WTC11 (cell line): ENCODE measurements at regions not wholly inside any gene's neighbourhood (a gene's known extent, or its start where the extent isn't known, plus 50 kb on each side); places are given as distances from the start of the nearest gene placed in this dataset.

Source experiments
- ATAC-seq: fragments of 200-7000 bp; cut with Tn5 transposase; 2 replicates; pipeline ENCODE4 v1.10.0; 2021; ENCODE audit warnings: mild to moderate bottlenecking, moderate library complexity
- CTCF ChIA-PET: fragments of 300-600 bp; sonication (Branson Sonifier 250); formaldehyde crosslinking; loops from one replicate; lab custom pipeline; 2021; ENCODE audit warnings: antibody characterized with exemption; lab: Charles Lee
- POLR2A ChIA-PET: fragments of 350-600 bp; sonication (Branson Sonifier 250); formaldehyde crosslinking; loops from one replicate; lab custom pipeline; 2021; ENCODE audit warnings: antibody characterized with exemption; lab: Charles Lee
- DNase-seq: peaks from one replicate; pipeline ENCODE4 v3.0.0; 2021; ENCODE audit warnings: low spot score
- H3K27ac Mint-ChIP-seq: 2 replicates; pipeline ENCODE4 v1.8.0; 2021; ENCODE audit warnings: mixed read lengths
- H3K27me3 Mint-ChIP-seq: 2 replicates; pipeline ENCODE4 v1.8.0; 2021; ENCODE audit warnings: low read depth, mild to moderate bottlenecking, moderate library complexity, mixed read lengths
- H3K36me3 Mint-ChIP-seq: 2 replicates; pipeline ENCODE4 v1.8.0; 2021; ENCODE audit warnings: mixed read lengths
- H3K4me1 Mint-ChIP-seq: 2 replicates; pipeline ENCODE4 v1.8.0; 2022; ENCODE audit warnings: mixed read lengths
- H3K4me3 Mint-ChIP-seq: 2 replicates; pipeline ENCODE4 v1.8.0; 2021; ENCODE audit warnings: mild to moderate bottlenecking, moderate library complexity, mixed read lengths
- H3K9me3 Mint-ChIP-seq: 2 replicates; pipeline ENCODE4 v1.8.0; 2021; ENCODE audit warnings: mixed read lengths
- ETV6 ChIP-seq: sonication (generic); formaldehyde crosslinking; IDR thresholded peaks from 2 replicates; pipeline ENCODE4 v1.8.1; 2022; ENCODE audit warnings: mild to moderate bottlenecking, missing genetic modification reagents
- GABPB1 ChIP-seq: sonication (generic); formaldehyde crosslinking; IDR thresholded peaks from 2 replicates; pipeline ENCODE4 v1.8.1; 2023; ENCODE audit warnings: mild to moderate bottlenecking, missing genetic modification reagents
- GTF2I ChIP-seq: fragments of 250-450 bp; sonication (Bioruptor Pico); conservative IDR thresholded peaks from 2 replicates; pipeline ENCODE4 v1.4.0; 2021; ENCODE audit warnings: mild to moderate bottlenecking
- MXD4 ChIP-seq: fragments of 250-450 bp; sonication (Bioruptor Pico); IDR thresholded peaks from 2 replicates; pipeline ENCODE4 v1.8.0; 2021; ENCODE audit warnings: mild to moderate bottlenecking, moderate library complexity, borderline replicate concordance
- NFATC4 ChIP-seq: fragments of 250-450 bp; sonication (Bioruptor Pico); IDR thresholded peaks from 2 replicates; pipeline ENCODE4 v1.9.0; 2021; ENCODE audit warnings: mild to moderate bottlenecking
- SOX15 ChIP-seq: fragments of 250-450 bp; sonication (Bioruptor Pico); IDR thresholded peaks from 2 replicates; pipeline ENCODE4 v1.9.0; 2021; ENCODE audit warnings: mild to moderate bottlenecking
- ZNF121 ChIP-seq: sonication (generic); formaldehyde crosslinking; IDR thresholded peaks from 2 replicates; pipeline ENCODE4 v1.8.0; 2023; ENCODE audit warnings: missing genetic modification reagents
- ZNF671 ChIP-seq: fragments of 250-450 bp; sonication (Bioruptor Pico); IDR thresholded peaks from 2 replicates; pipeline ENCODE4 v1.8.0; 2021; ENCODE audit warnings: mild to moderate bottlenecking
- TF ChIP-seq, protein P1 (sequence below): sonication (generic); formaldehyde crosslinking; conservative IDR thresholded peaks from 2 replicates; pipeline ENCODE4 v1.8.1; 2023; ENCODE audit warnings: mild to moderate bottlenecking, low read depth, missing genetic modification reagents, moderate library complexity
- TF ChIP-seq, protein P2 (sequence below): fragments of 250-450 bp; sonication (Bioruptor Pico); IDR thresholded peaks from 2 replicates; pipeline ENCODE4 v1.9.0; 2021; ENCODE audit warnings: mild to moderate bottlenecking
- TF ChIP-seq, protein P3 (sequence below): sonication (generic); formaldehyde crosslinking; IDR thresholded peaks from 2 replicates; pipeline ENCODE4 v1.8.0; 2022; ENCODE audit warnings: mild to moderate bottlenecking, missing genetic modification reagents
- TF ChIP-seq, protein P4 (sequence below): sonication (generic); formaldehyde crosslinking; IDR thresholded peaks from 2 replicates; pipeline ENCODE4 v1.8.0; 2022; ENCODE audit warnings: mild to moderate bottlenecking, missing genetic modification reagents
- TF ChIP-seq, protein P5 (sequence below): fragments of 200-600 bp; IDR thresholded peaks from 2 replicates; pipeline ENCODE4 v1.8.0; 2022; ENCODE audit warnings: antibody characterized with exemption

DNA sequence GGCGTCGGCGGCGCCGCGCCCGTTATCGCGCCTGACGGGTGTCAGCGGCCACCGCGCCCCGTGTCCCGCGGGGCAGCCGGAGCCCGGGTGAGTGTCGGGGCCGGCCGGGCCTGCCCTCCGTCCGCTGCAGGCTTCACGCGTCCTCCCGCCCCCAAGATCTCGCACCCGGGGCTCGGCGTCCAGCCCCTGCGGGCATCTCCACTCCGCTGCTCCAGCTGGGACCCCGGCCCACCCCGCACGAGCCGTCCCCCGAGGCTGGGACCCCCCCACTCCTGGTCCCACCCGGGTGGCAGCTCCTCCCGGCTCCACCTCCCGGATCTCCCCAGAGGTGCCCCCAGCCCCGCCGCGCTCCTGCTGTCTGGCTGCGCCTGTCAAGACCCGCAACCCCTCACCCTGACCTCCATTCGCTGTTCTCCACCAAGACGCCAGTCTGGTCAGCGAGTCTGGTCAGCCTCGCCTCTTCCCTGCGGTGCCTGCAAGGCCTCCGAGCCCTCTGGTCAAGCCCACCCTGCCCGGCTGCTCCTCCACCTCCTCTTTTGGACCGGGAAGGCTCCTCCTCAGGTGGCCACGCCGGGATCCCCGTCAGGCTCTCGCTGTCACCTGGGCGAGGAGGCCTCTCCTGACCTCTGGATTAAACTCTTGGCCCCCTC is 66.0 kb upstream of the NKX1-1 start (continued):
- TF ChIP-seq, protein P1, sequence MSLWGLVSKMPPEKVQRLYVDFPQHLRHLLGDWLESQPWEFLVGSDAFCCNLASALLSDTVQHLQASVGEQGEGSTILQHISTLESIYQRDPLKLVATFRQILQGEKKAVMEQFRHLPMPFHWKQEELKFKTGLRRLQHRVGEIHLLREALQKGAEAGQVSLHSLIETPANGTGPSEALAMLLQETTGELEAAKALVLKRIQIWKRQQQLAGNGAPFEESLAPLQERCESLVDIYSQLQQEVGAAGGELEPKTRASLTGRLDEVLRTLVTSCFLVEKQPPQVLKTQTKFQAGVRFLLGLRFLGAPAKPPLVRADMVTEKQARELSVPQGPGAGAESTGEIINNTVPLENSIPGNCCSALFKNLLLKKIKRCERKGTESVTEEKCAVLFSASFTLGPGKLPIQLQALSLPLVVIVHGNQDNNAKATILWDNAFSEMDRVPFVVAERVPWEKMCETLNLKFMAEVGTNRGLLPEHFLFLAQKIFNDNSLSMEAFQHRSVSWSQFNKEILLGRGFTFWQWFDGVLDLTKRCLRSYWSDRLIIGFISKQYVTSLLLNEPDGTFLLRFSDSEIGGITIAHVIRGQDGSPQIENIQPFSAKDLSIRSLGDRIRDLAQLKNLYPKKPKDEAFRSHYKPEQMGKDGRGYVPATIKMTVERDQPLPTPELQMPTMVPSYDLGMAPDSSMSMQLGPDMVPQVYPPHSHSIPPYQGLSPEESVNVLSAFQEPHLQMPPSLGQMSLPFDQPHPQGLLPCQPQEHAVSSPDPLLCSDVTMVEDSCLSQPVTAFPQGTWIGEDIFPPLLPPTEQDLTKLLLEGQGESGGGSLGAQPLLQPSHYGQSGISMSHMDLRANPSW: no peak
- no peak for TF ChIP-seq GTF2I (CRISPR knock-in tag)
- TF ChIP-seq, protein P2, sequence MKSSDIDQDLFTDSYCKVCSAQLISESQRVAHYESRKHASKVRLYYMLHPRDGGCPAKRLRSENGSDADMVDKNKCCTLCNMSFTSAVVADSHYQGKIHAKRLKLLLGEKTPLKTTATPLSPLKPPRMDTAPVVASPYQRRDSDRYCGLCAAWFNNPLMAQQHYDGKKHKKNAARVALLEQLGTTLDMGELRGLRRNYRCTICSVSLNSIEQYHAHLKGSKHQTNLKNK (CRISPR knock-in tag): no peak
- TF ChIP-seq ZNF671: no peak
- TF ChIP-seq GABPB1 (CRISPR knock-in tag): no peak
- TF ChIP-seq, protein P3, sequence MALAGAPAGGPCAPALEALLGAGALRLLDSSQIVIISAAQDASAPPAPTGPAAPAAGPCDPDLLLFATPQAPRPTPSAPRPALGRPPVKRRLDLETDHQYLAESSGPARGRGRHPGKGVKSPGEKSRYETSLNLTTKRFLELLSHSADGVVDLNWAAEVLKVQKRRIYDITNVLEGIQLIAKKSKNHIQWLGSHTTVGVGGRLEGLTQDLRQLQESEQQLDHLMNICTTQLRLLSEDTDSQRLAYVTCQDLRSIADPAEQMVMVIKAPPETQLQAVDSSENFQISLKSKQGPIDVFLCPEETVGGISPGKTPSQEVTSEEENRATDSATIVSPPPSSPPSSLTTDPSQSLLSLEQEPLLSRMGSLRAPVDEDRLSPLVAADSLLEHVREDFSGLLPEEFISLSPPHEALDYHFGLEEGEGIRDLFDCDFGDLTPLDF (CRISPR knock-in tag): no peak

DNA sequence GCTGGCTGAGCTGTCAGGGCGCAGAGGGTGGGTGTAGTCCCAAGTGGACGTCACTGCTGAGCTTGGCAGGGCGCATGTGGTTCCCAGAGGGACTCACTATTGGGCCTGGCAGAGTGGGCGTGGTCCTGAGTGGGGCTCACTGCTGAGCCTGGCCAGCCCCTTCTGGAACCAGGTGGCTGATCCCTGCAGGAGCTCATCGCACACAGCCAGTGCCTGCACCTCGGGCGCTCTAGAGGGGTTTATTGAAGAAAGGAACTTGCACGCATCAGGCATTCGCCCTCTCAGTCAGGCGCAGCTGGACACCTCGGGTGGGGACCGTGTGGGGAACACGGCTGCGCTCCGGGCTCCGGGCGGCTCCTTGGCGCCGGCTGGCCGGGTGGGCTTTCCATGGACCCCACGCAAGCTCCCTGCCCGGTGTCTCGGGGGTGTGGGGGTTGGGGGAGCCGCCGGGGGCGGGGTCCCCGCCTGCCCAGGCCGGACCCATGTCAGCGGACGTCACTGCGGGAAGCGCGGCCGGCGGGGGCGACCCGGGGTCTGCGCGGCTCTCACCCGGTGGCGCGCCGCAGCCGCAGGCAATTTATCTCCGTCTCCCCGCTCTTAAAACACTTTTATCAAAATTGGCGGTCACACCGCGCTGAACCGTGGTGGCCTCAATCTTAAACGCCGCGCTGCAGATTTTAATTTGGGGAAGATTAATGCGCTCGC is 65.4 kb upstream of the NKX1-1 start:
- no peak for ATAC-seq

More for the DNA sequence above, 65.4 kb upstream of the NKX1-1 start:
- H3K27me3 Mint-ChIP-seq: peaks cover 14% of the 10 kb centered on the region
- POLR2A ChIA-PET: no interaction called here
- H3K4me3 Mint-ChIP-seq: no peak overlapping the region
- TF ChIP-seq, protein P4, sequence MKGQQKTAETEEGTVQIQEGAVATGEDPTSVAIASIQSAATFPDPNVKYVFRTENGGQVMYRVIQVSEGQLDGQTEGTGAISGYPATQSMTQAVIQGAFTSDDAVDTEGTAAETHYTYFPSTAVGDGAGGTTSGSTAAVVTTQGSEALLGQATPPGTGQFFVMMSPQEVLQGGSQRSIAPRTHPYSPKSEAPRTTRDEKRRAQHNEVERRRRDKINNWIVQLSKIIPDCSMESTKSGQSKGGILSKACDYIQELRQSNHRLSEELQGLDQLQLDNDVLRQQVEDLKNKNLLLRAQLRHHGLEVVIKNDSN (CRISPR knock-in tag): no peak
- TF ChIP-seq SOX15 (no peak), ZNF121 (CRISPR knock-in tag) (no peak), MXD4 (CRISPR knock-in tag) (no peak), NFATC4 (no peak), ETV6 (CRISPR knock-in tag) (no peak)
- TF ChIP-seq, protein P1: no peak
- TF ChIP-seq, protein P5, sequence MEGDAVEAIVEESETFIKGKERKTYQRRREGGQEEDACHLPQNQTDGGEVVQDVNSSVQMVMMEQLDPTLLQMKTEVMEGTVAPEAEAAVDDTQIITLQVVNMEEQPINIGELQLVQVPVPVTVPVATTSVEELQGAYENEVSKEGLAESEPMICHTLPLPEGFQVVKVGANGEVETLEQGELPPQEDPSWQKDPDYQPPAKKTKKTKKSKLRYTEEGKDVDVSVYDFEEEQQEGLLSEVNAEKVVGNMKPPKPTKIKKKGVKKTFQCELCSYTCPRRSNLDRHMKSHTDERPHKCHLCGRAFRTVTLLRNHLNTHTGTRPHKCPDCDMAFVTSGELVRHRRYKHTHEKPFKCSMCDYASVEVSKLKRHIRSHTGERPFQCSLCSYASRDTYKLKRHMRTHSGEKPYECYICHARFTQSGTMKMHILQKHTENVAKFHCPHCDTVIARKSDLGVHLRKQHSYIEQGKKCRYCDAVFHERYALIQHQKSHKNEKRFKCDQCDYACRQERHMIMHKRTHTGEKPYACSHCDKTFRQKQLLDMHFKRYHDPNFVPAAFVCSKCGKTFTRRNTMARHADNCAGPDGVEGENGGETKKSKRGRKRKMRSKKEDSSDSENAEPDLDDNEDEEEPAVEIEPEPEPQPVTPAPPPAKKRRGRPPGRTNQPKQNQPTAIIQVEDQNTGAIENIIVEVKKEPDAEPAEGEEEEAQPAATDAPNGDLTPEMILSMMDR: no peak
- TF ChIP-seq, protein P3 (CRISPR knock-in tag): no peak
- H3K4me1 Mint-ChIP-seq: no peaks in the 10 kb centered on the region
- H3K27ac Mint-ChIP-seq: no peak overlapping the region
- peaks cover 5% of the 10 kb centered on the region; the same call in 1 of the 2 replicates for H3K36me3 Mint-ChIP-seq
- peak; percentile 11 for DNase-seq
- H3K9me3 Mint-ChIP-seq: peaks cover 28% of the 10 kb centered on the region
- CTCF ChIA-PET: interaction anchor here (0.9 kb wide), 1 partner anchor 42 kb away, joined by 3 read pairs; no protein-coding TSS in a partner anchor
